ENCODE measurements at regions not wholly inside any gene's neighbourhood (a gene's known extent, or its start where the extent isn't known, plus 50 kb on each side); places are given as distances from the start of the nearest gene placed in this dataset.

- Mint-ChIP-seq H3K36me3 (ENCODE audit: low read depth, unreplicated experiment) (no peaks in the 10 kb centered on the region), H3K27me3 (ENCODE audit: unreplicated experiment) (no peaks in the 10 kb centered on the region), H3K4me1 (ENCODE audit: unreplicated experiment) (peaks cover 13% of the 10 kb centered on the region), H3K9me3 (ENCODE audit: unreplicated experiment) (no peaks in the 10 kb centered on the region), H3K27ac (ENCODE audit: unreplicated experiment) (no peak overlapping the region), H3K4me3 (ENCODE audit: unreplicated experiment) (no peak overlapping the region)
- no peak for TF ChIP-seq CTCF (IDR thresholded peaks at IDR 0.05; ENCODE audit: unreplicated experiment)
- no peak for DNase-seq (ENCODE audit: low spot score)
These were observed 424.3 kb downstream of the ARAP2 start for GRCh38 chr4:35820003-35820402.

GRCh38 chr4:35824231-35824630 is 420.1 kb downstream of the ARAP2 start:
- Mint-ChIP-seq H3K36me3 (ENCODE audit: low read depth, unreplicated experiment) (no peaks in the 10 kb centered on the region), H3K4me1 (ENCODE audit: unreplicated experiment) (peaks cover 4% of the 10 kb centered on the region), H3K9me3 (ENCODE audit: unreplicated experiment) (no peaks in the 10 kb centered on the region), H3K27ac (ENCODE audit: unreplicated experiment) (no peak overlapping the region), H3K4me3 (ENCODE audit: unreplicated experiment) (no peak overlapping the region), H3K27me3 (ENCODE audit: unreplicated experiment) (no peaks in the 10 kb centered on the region)
- no peak for DNase-seq (ENCODE audit: low spot score)
- TF ChIP-seq CTCF (IDR thresholded peaks at IDR 0.05; ENCODE audit: unreplicated experiment): no peak

- Mint-ChIP-seq H3K27ac (ENCODE audit: unreplicated experiment) (no peak overlapping the region), H3K4me3 (ENCODE audit: unreplicated experiment) (no peak overlapping the region), H3K36me3 (ENCODE audit: low read depth, unreplicated experiment) (no peaks in the 10 kb centered on the region), H3K9me3 (ENCODE audit: unreplicated experiment) (no peaks in the 10 kb centered on the region), H3K4me1 (ENCODE audit: unreplicated experiment) (peaks cover 7% of the 10 kb centered on the region), H3K27me3 (ENCODE audit: unreplicated experiment) (no peaks in the 10 kb centered on the region)
- DNase-seq (ENCODE audit: low spot score): no peak
- no peak for TF ChIP-seq CTCF (IDR thresholded peaks at IDR 0.05; ENCODE audit: unreplicated experiment)
These were observed 408.4 kb downstream of the ARAP2 start for GRCh38 chr4:35835893-35836292.

- no peak for DNase-seq (ENCODE audit: low spot score)
- no peak overlapping the region for H3K27ac Mint-ChIP-seq (ENCODE audit: unreplicated experiment)
- H3K27me3 Mint-ChIP-seq (ENCODE audit: unreplicated experiment): no peaks in the 10 kb centered on the region
- H3K9me3 Mint-ChIP-seq (ENCODE audit: unreplicated experiment): no peaks in the 10 kb centered on the region
- no peak overlapping the region for H3K4me3 Mint-ChIP-seq (ENCODE audit: unreplicated experiment)
- peaks cover 7% of the 10 kb centered on the region for H3K4me1 Mint-ChIP-seq (ENCODE audit: unreplicated experiment)
- no peaks in the 10 kb centered on the region for H3K36me3 Mint-ChIP-seq (ENCODE audit: low read depth, unreplicated experiment)
- no peak for TF ChIP-seq CTCF (IDR thresholded peaks at IDR 0.05; ENCODE audit: unreplicated experiment)
These were observed 407.7 kb downstream of the ARAP2 start for GRCh38 chr4:35836596-35836995.

- H3K36me3 Mint-ChIP-seq (ENCODE audit: low read depth, unreplicated experiment): no peaks in the 10 kb centered on the region
- no peaks in the 10 kb centered on the region for H3K9me3 Mint-ChIP-seq (ENCODE audit: unreplicated experiment)
- H3K27me3 Mint-ChIP-seq (ENCODE audit: unreplicated experiment): no peaks in the 10 kb centered on the region
- no peaks in the 10 kb centered on the region for H3K4me1 Mint-ChIP-seq (ENCODE audit: unreplicated experiment)
- no peak for DNase-seq (ENCODE audit: low spot score)
- H3K27ac Mint-ChIP-seq (ENCODE audit: unreplicated experiment): no peak overlapping the region
- no peak overlapping the region for H3K4me3 Mint-ChIP-seq (ENCODE audit: unreplicated experiment)
- no peak for TF ChIP-seq CTCF (IDR thresholded peaks at IDR 0.05; ENCODE audit: unreplicated experiment)
These were observed 377.3 kb downstream of the ARAP2 start for GRCh38 chr4:35867057-35867456.

Measured in endothelial cell (in vitro differentiated cells).